GM19438 (cell line): ENCODE measurements at regions not wholly inside any gene's neighbourhood (a gene's known extent, or its start where the extent isn't known, plus 50 kb on each side); places are given as distances from the start of the nearest gene placed in this dataset.

Source experiments
- ATAC-seq: cut with Tn5 transposase; IDR thresholded peaks from one replicate; pipeline ENCODE4 v1.9.1; 2021; ENCODE audit warnings: low read depth; ENCODE audit not compliant: unreplicated experiment

- ATAC-seq = no peak
These were observed 1207.1 kb upstream of the CDH18 start for GRCh38 chr5:21195145-21195544.

GRCh38 chr5:21185536-21185935 is 1197.5 kb upstream of the CDH18 start:
- ATAC-seq = no peak

DNA sequence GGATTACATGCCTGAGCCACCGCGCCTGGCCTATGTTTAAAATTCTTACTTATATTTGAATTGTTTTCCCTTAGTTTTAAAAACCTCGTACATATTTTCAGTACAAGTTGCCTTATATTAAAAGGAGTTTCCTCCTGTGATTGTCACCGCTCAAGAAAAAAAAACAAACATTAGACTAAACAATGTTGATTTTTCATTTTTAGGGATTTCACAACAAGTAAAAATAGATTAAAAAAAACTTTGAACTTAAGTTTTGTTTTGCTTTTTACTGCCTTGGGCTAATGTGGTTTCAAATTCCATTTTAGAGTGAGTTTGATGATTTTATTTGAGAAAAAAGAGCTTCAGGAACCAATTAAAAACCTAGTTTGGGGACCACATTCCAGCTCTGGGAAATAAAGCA is 1196.6 kb upstream of the CDH18 start:
- ATAC-seq = no peak

DNA sequence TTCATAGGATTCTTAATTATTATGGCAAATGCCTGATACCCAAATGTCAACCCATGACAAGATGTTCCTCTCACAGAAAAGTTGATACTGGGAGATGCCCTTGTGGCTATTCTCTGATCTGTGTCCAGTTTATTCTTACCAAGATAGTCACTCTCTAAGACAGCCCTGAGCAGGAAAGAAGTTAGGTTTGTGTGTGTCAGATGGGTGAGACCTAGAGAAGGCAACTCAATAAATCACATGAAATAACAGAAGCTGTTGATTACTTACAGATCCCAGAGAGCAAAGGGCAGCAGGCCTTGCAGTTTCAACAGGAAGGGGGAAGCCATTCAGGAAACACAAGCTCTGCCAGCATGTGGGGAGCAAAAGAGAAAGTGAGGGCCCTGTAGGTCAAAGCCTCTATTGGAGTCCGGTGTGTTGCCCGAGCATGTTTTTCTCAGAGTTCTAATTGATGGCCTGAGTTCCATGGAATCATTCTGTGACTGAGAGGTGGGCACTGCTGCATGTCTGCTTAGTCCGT is 1193.7 kb upstream of the CDH18 start:
- no peak for ATAC-seq

- no peak for ATAC-seq
These were observed 1185.5 kb upstream of the CDH18 start for GRCh38 chr5:21173526-21173925.

DNA sequence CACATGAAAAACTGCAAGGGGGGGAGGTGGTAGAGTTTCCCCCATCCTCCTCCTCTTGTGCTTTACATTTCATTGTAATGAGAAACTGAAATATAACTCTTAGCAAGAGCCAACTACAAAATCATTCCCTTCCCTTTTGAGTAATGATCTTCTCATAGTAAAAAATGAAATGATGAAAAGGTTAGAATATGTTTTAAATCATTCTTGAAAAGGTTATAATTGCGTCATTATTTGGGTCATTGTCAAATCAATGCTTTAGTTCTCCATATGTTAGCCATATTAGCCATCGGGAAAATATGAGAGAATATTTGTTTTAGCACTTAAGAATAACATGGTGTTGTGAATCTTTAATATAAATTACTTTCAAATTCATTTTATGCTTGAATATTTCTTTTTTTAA is 1185.0 kb upstream of the CDH18 start:
- no peak for ATAC-seq

GRCh38 chr5:21171038-21171437 is 1183.0 kb upstream of the CDH18 start:
- no peak for ATAC-seq

- no peak for ATAC-seq
These were observed 1180.6 kb upstream of the CDH18 start for GRCh38 chr5:21168557-21168956.

DNA sequence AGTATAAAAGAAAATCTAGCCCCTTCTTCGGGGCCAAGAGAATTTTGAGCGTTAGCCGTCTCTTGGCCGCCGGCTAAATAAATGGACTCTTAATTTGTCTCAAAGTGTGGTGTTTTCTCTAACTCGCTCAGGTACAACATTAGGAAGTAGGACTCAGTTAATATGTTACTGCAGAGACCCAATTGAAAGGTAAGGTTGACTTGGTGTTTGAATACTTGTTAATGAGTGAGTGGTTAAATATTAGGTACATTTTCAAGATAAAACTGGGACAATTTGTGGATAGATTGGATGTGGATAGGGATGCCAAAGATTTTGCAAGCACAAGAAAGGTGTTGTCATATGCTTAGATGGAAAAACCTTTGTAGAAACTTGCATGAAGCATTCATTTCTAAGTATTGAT is 1177.3 kb upstream of the CDH18 start:
- ATAC-seq = no peak

DNA sequence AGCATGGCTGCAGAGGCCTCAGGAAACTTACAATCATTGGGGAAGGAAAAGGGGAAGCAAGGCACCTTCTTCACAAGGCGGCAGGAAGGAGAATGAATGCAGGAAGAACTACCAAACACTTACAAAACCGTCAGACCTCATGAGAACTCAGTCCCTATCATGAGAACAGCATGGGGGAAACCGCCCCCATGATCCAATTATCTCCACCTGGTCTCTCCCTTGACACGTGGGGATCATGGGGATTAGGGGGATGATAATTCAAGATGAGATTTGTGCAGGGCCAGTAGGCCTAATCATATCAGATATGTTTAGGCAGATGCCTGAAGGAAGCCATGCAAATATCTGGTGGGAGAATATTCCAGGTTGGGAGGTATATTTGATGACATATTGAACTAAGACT is 1176.4 kb upstream of the CDH18 start:
- ATAC-seq = no peak

DNA sequence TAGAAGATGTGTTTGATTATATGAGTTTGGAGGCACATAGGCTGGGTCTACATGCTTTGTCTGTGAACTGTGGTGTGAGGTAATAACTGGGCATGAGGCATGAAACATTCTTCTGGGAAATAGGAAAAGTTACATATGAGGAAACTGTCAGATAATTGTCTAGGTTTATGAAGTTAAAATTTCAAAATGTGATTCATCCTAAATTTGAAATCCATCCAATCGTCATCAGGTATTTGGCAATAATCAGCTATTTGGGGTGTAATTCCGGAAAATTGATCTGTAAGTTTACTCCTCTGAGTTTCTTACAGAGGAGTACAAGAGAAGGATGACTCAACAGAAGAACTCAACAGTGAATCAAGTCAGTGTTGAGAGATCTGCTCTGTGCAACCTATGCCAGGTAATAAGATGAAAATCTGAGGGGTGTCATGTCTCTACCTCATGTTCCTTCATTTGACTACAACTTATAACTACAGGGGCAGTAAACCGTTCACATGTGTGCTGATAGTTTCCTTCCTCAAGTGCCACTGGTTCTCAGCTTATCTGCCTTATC is 1171.6 kb upstream of the CDH18 start:
- ATAC-seq = no peak

GRCh38 chr5:21154526-21154925 is 1166.5 kb upstream of the CDH18 start:
- no peak for ATAC-seq

DNA sequence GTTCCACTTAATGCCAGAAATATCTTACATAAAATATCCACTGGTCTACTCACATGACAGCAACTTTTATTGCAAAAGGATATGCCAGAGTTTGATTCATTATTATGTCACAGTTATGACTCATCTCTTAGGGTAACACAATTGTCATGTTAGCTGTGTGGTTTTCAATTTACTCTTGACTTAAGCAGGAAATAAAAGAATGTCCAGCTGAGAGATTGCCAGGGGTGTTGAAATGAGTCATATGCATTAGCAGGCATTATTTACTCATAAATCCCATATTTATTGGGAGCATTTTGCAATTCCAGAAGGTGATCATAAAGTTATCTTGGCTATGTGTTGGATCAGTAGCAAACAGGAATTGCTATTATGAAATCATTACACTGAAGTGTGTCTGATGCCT is 1164.6 kb upstream of the CDH18 start:
- ATAC-seq = no peak

GRCh38 chr5:21145376-21145775 is 1157.4 kb upstream of the CDH18 start:
- no peak for ATAC-seq

- no peak for ATAC-seq
These were observed 1155.7 kb upstream of the CDH18 start for GRCh38 chr5:21143686-21144085.

DNA sequence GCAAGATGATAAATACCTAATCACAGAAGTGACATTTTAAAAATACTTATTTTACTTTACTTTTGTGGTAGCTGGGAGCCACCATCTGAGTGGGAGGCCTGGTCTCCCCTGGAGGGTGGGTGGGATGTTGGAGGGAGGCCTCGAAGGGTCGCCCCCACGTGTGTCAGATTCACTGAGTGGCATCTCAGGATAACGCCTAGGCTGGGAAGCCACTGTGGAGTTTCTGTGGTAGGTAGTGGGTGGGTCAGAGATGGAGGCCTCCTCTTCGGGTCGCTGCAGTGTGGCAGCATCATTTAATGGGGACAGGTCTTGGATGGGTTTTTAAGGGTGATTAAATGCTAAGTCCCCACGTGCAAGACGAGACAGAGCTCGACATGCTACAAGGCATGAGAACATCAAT is 1154.8 kb upstream of the CDH18 start:
- no peak for ATAC-seq

- ATAC-seq = no peak
These were observed 1153.0 kb upstream of the CDH18 start for GRCh38 chr5:21140987-21141386.

GRCh38 chr5:21126236-21126635 is 1138.2 kb upstream of the CDH18 start:
- ATAC-seq = no peak

- ATAC-seq = no peak
These were observed 1137.4 kb upstream of the CDH18 start for GRCh38 chr5:21125238-21125983.

DNA sequence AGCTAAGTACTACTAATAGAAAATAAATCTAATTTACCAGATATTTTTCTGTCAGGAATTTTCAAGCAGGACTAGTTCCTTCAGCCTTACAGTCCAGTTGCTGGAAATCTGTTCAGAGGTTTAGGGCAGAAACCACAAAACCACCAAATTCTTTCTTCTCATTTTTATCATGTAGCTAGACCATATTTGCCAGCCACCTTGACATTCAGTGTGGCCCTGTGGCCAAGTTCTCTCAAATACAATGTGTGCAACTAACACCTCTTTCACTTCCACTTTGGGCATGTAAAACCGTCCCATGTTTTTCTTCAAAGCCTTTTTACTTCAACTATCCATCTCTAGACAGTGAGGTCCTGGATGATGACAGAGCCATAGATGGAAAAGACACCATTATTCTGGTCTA is 1133.2 kb upstream of the CDH18 start:
- no peak for ATAC-seq

DNA sequence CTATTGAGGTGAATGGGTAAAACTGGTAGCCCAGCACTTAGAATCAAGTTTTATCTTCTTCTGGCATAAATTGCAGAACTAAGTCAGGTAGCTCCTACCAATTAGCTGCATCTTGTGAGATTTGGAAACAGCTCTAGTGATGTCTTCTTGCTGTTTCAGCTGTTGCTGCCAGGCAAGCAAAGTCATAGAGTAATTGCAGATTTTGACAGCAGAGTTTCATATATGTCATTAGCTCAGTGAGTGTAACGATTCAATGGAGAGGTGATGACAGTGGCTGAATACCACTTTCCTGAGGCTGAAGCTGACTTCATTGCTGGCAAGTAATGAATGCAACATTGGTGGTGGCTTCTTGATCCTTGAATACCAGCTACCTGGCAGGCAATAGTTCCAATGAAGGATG is 1109.7 kb upstream of the CDH18 start:
- ATAC-seq = no peak

DNA sequence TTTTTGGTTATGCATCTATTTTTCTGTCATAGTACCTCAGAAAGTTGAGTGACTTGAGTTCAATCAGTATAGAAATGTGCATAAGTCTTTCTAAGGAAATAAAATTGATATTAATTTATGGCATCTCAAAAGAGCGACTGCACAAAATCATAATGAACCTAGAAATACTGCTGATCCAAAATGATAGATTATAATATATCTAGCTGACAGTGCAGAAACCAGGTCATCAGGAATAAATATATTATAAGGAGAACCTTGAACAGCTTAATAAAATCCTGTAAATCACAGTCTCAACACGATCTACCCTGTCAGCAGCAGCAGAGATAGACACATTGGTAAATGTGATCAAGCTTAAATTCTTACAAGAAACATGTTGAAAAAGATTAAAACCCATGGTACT is 1106.6 kb upstream of the CDH18 start:
- ATAC-seq = no peak
